ENCODE measurements at regions not wholly inside any gene's neighbourhood (a gene's known extent, or its start where the extent isn't known, plus 50 kb on each side); places are given as distances from the start of the nearest gene placed in this dataset.

- H3K4me3 Mint-ChIP-seq = no peak overlapping the region
- no peak overlapping the region for H2AFZ ChIP-seq (ENCODE audit: low read length)
- no peak overlapping the region for H2BK5ac ChIP-seq (ENCODE audit: insufficient read length, low read length)
- H2BK12ac ChIP-seq (ENCODE audit: insufficient read length, low read depth, low read length) = no peak overlapping the region
- no peaks in the 10 kb centered on the region for H3K79me1 ChIP-seq (ENCODE audit: insufficient read depth, low read depth, low read length, poor library complexity, severe bottlenecking)
- no peak overlapping the region for H4K8ac ChIP-seq (replicated peaks; ENCODE audit: insufficient read length, low read depth, low read length)
- no peak overlapping the region for H3K18ac ChIP-seq (ENCODE audit: insufficient read length, low read depth, low read length)
- no peak overlapping the region for H2BK20ac ChIP-seq (ENCODE audit: low read depth, low read length, poor library complexity, severe bottlenecking)
- H3K23me2 ChIP-seq (ENCODE audit: insufficient read length, low read depth, low read length, poor library complexity, severe bottlenecking) = no peaks in the 10 kb centered on the region
- no peak overlapping the region for H3K27ac ChIP-seq (ENCODE audit: insufficient read length, low read depth, low read length)
- peaks cover 4% of the 10 kb centered on the region; the same call in 1 of the 2 replicates for H3K4me1 ChIP-seq (ENCODE audit: insufficient read depth, low read length)
- WGBS (ENCODE audit: extremely low coverage, insufficient read length, low lambda C conversion rate) = no CpG with 5 or more reads among the region's 2 CpGs
- no peak overlapping the region for H3K56ac ChIP-seq (ENCODE audit: insufficient read length, low read depth, low read length)
- no peaks in the 10 kb centered on the region for H3K9me3 ChIP-seq (ENCODE audit: control insufficient read depth, low read depth, low read length)
- no peaks in the 10 kb centered on the region for H3K27me3 ChIP-seq (ENCODE audit: insufficient read depth, low read length)
- H3K23ac ChIP-seq (ENCODE audit: insufficient read length, low read depth, low read length) = no peak overlapping the region
- peaks cover 6 to 9% of the 10 kb centered on the region in 2 experiments for H3K4me1 Mint-ChIP-seq
- no peaks in the 10 kb centered on the region for H3K9me3 Mint-ChIP-seq
- no peak overlapping the region for H2BK120ac ChIP-seq (ENCODE audit: low read depth, low read length, poor library complexity, severe bottlenecking)
- no peak for DNase-seq
- TF ChIP-seq, protein P1, sequence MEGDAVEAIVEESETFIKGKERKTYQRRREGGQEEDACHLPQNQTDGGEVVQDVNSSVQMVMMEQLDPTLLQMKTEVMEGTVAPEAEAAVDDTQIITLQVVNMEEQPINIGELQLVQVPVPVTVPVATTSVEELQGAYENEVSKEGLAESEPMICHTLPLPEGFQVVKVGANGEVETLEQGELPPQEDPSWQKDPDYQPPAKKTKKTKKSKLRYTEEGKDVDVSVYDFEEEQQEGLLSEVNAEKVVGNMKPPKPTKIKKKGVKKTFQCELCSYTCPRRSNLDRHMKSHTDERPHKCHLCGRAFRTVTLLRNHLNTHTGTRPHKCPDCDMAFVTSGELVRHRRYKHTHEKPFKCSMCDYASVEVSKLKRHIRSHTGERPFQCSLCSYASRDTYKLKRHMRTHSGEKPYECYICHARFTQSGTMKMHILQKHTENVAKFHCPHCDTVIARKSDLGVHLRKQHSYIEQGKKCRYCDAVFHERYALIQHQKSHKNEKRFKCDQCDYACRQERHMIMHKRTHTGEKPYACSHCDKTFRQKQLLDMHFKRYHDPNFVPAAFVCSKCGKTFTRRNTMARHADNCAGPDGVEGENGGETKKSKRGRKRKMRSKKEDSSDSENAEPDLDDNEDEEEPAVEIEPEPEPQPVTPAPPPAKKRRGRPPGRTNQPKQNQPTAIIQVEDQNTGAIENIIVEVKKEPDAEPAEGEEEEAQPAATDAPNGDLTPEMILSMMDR (conservative IDR thresholded peaks at IDR 0.05) = no peak
- H2AK5ac ChIP-seq (ENCODE audit: insufficient read length, low read length) = no peak overlapping the region
- no peak overlapping the region for H4K91ac ChIP-seq (ENCODE audit: insufficient read length, low read depth, low read length)
- H3K9ac ChIP-seq (ENCODE audit: extremely low read depth, insufficient read length, low read length) = no peak overlapping the region
- H4K20me1 ChIP-seq (ENCODE audit: control insufficient read depth, insufficient read depth, insufficient read length) = no peaks in the 10 kb centered on the region
- no peaks in the 10 kb centered on the region for H3K36me3 Mint-ChIP-seq (ENCODE audit: insufficient read depth in 1 of 3, low read depth in 3 of 3)
- H3T11ph ChIP-seq (ENCODE audit: low read length) = no peak overlapping the region
- H4K5ac ChIP-seq (ENCODE audit: insufficient read length, low read depth, low read length) = no peak overlapping the region
- no peak overlapping the region for H3K14ac ChIP-seq (ENCODE audit: insufficient read depth, low read length)
- no peaks in the 10 kb centered on the region for H3K27me3 Mint-ChIP-seq (ENCODE audit: low read depth)
- no peak overlapping the region for H2BK15ac ChIP-seq (ENCODE audit: low read depth, low read length)
- H3K79me2 ChIP-seq (ENCODE audit: insufficient read depth, low read length) = no peaks in the 10 kb centered on the region
- H3K27ac Mint-ChIP-seq = no peak overlapping the region
- H3K4ac ChIP-seq (ENCODE audit: low read depth, low read length) = no peak overlapping the region
- no peak overlapping the region for H3K4me2 ChIP-seq (ENCODE audit: insufficient read depth, insufficient read length, low read length)
Observed at GRCh38 chr6:119962505-119962904, 612.9 kb upstream of the MAN1A1 start.

Measured in H9 (cell line).